Ishikawa (cell line): ENCODE measurements at regions not wholly inside any gene's neighbourhood (a gene's known extent, or its start where the extent isn't known, plus 50 kb on each side); places are given as distances from the start of the nearest gene placed in this dataset.

Source experiments
- EGR1 ChIP-seq: IDR thresholded peaks from 2 replicates; pipeline ENCODE4 v1.6.1; 2012
- EP300 ChIP-seq: IDR thresholded peaks from 2 replicates; pipeline ENCODE4 v1.6.1; 2012; ENCODE audit warnings: borderline replicate concordance
- USF1 ChIP-seq: IDR thresholded peaks from 2 replicates; pipeline ENCODE4 v1.6.1; 2012

DNA sequence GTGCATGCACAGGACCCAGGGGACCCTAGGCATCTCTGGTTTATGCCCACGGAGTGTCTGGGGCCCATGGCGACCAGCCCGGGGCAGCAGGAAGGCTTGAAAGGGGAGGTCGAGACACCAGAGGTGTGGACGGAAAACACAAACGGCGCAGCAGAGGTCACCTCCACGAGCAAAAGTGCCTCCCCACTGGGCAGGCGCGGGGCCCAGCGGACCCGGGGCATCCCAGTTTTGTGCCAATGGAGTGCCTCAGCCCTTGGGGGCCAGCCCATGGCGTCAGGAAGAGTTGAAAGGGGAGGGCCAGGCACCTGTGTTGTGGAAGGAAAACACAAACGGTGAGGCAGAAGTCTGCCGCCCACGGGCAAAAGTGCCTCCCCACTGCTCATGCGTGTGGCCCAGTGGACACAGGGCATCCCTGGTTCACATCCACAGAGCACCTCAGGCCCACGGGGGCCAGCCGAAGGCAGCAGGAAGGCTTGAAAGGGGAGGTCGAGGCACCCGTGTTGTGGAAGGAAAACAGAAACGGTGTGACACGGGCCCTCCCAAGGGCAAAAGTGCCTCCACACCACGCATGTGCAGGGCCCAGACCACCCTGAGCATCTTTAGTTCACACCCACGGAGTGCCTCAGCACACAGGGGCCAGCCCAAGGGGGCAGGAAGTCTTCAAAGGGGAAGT is 378.8 kb downstream of the ALG10 start:
- TF ChIP-seq EP300, result no peak
- TF ChIP-seq EGR1, result no peak
- TF ChIP-seq USF1, result no peak
